ENCODE measurements at regions not wholly inside any gene's neighbourhood (a gene's known extent, or its start where the extent isn't known, plus 50 kb on each side); places are given as distances from the start of the nearest gene placed in this dataset.

GRCh38 chr6:155676346-155676745, 220.7 kb upstream of the NOX3 start:
- intact Hi-C loops (cut with DNase I, micrococcal nuclease) = no loop called here
- TF ChIP-seq CTCF (IDR thresholded peaks at IDR 0.05) = no peak
- Histone ChIP-seq H3K4me3 (no peak overlapping the region), H3K4me1 (ENCODE audit: low read depth) (no peaks in the 10 kb centered on the region), H3K9me3 (no peaks in the 10 kb centered on the region), H3K36me3 (ENCODE audit: low read depth) (no peaks in the 10 kb centered on the region)
- DNase-seq (no peak), ATAC-seq (peak; percentile 34)

- no peak for DNase-seq
- no peak for TF ChIP-seq CTCF (IDR thresholded peaks at IDR 0.05)
- no peaks in the 10 kb centered on the region for H3K4me1 ChIP-seq (ENCODE audit: low read depth)
- no peak overlapping the region for H3K4me3 ChIP-seq
- H3K9me3 ChIP-seq = no peaks in the 10 kb centered on the region
- no peaks in the 10 kb centered on the region for H3K36me3 ChIP-seq (ENCODE audit: low read depth)
- intact Hi-C loops (cut with DNase I, micrococcal nuclease) = no loop called here
- ATAC-seq = no peak
Measured at GRCh38 chr6:155670655-155671054, 215.0 kb upstream of the NOX3 start.

- Histone ChIP-seq H3K4me1 (ENCODE audit: low read depth) (no peaks in the 10 kb centered on the region), H3K9me3 (no peaks in the 10 kb centered on the region), H3K36me3 (ENCODE audit: low read depth) (no peaks in the 10 kb centered on the region), H3K4me3 (no peak overlapping the region)
- no peak for TF ChIP-seq CTCF (IDR thresholded peaks at IDR 0.05)
- intact Hi-C loops (cut with DNase I, micrococcal nuclease) = no loop called here
- DNase-seq = no peak
- no peak for ATAC-seq
Measured at GRCh38 chr6:155660251-155660977, 204.8 kb upstream of the NOX3 start.

DNA sequence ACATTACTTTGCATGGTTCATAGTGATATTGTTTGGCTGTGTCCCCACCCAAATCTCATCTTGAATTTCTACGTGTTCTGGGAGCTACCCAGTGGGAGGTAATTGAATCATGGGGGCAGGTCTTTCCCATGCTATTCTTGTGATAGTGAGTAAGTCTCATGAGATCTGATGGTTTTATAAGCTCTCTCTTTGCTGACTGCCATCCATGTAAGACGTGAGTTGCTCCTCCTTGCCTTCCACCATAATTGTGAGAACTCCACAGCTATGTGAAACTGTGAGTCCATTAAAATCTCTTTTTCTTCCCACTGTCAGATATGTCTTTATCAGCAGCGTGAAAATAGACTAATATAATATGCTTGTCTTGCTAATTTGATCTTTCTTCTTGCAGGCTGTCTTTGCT, 200.4 kb upstream of the NOX3 start:
- ATAC-seq = no peak
- no peak for DNase-seq
- no peaks in the 10 kb centered on the region for H3K9me3 ChIP-seq
- no peak for TF ChIP-seq CTCF (IDR thresholded peaks at IDR 0.05)
- intact Hi-C loops (cut with DNase I, micrococcal nuclease) = no loop called here
- no peaks in the 10 kb centered on the region for H3K36me3 ChIP-seq (ENCODE audit: low read depth)
- H3K4me1 ChIP-seq (ENCODE audit: low read depth) = no peaks in the 10 kb centered on the region
- H3K4me3 ChIP-seq = no peak overlapping the region

DNA sequence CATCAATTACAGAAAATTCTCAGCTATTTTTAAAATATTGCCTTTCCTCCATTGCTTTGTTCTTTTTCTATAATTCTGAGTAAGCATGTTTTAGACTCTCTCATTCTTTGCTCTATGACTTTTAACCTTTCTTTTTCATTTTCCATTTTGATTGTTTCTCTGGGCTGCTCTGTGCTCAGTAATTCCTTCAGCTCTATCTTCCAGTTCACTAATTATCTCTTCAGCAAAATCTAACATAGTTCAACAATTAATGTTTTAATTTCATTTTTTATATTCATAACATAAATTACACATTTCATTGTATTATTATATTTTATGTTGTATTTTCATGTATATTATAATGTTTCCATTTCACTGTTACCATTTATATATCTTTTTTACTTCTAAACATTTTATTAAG, 198.8 kb upstream of the NOX3 start:
- intact Hi-C loops (cut with DNase I, micrococcal nuclease) = no loop called here
- TF ChIP-seq CTCF (IDR thresholded peaks at IDR 0.05) = no peak
- Histone ChIP-seq H3K36me3 (ENCODE audit: low read depth) (no peaks in the 10 kb centered on the region), H3K9me3 (no peaks in the 10 kb centered on the region), H3K4me3 (no peak overlapping the region), H3K4me1 (ENCODE audit: low read depth) (no peaks in the 10 kb centered on the region)
- no peak for ATAC-seq
- no peak for DNase-seq

- no peak for TF ChIP-seq CTCF (IDR thresholded peaks at IDR 0.05)
- intact Hi-C loops (cut with DNase I, micrococcal nuclease) = no loop called here
- no peaks in the 10 kb centered on the region for H3K9me3 ChIP-seq
- H3K36me3 ChIP-seq (ENCODE audit: low read depth) = no peaks in the 10 kb centered on the region
- DNase-seq (no peak), ATAC-seq (no peak)
- H3K4me1 ChIP-seq (ENCODE audit: low read depth) = no peaks in the 10 kb centered on the region
- H3K4me3 ChIP-seq = no peak overlapping the region
Measured at GRCh38 chr6:155648301-155648700, 192.7 kb upstream of the NOX3 start.

All from mucosa of descending colon (tissue), 3 donors.